HG03045 (cell line): ENCODE measurements at regions not wholly inside any gene's neighbourhood (a gene's known extent, or its start where the extent isn't known, plus 50 kb on each side); places are given as distances from the start of the nearest gene placed in this dataset.

ENCODE experiments used
- ATAC-seq: cut with Tn5 transposase; IDR thresholded peaks from one replicate; pipeline ENCODE4 v1.9.1; 2021; ENCODE audit warnings: mild to moderate bottlenecking, moderate library complexity; ENCODE audit not compliant: unreplicated experiment

DNA sequence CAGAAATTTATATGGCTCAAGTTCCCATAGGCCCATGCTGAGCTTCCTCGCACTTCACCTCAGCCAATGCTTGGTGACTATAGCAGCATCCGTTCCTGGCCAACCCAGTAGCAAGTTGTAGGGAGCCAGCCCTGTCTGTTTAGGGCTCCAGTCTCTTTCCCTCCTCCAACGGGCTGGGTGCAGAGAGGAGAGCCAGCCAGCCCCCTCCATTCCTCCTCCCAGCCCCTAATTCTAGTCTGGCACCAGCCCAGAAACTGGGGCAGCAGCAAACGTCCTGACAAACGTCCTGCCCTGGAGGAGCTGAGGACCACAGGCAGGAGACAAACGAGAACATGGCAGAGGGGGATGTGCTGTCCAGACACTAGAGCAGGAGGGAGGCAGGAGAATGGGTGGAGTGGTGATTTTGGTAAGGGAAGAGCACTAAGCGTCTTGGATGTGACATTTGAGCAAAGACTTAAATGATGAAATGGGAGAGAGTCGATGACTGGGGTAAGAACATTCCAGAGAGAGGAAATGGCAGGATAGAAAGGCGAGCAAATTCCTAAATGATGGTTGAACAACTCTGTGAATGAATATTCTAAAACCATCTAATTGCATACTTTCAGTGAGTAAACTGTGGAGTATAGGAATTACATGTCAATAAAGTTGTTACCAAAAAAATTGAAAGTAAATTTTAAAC lies 222.5 kb upstream of the DAPK1 start:
- no peak for ATAC-seq

DNA sequence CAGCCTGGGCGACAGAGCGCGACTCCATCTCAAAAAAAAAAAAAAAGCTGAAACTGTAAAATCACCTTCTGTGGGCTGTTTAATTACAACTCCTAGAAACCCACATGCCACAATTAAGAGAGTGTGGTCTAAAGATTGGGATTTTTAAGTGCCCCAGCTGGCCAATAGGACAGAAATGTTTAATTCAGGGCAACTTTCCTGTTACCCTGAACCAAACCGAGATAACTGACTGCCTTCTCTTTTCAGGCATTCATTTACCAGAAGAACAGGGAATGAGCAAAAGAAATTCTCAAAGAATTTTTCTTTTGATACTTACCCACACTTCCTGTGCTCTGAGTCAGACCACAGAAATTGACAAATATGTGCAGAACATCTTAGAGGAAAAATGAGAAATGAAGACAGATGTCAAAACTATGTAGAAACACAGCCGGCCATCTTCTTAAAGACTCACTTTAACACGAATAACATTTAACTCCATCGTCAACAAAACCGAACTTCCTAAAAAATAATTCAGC lies 221.3 kb upstream of the DAPK1 start:
- no peak for ATAC-seq

DNA sequence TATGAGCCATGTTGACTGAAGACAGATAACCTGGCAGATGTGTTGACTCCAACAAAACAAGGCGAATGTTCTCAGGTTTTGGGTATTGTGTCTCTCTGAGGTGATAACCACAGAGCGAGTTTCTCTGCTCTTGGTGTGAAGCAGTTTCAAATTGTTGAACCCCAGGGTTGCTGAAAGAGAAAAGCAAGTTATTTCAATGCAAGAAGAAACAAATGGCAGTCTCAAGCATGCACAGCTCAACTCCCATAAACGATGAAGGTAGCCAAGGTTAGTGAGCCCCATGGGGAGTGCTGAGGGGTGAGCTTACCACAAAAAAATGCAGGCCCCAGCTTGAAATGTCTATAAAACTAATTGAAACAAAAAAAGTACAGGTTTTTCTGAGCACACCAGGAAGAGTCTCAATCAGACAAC lies 220.8 kb upstream of the DAPK1 start:
- ATAC-seq, result no peak

DNA sequence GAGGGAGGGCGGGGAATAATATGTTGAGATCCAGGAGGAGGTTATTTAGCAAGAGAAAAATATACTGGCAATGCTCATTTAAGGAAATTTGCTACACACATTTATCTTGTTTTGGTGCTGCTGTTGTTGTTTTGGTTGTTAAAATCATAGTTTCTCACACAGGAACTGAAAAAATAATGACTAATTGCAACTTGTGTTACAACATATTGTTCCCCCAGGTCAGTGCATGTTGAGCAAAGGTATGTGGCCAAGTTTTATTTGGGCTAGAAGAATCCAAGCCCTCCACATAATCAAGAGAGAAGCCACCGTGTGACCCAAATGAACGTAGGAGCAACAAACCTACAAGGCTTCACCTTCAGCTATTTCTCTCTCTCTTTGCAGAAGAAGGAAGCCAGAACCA lies 220.3 kb upstream of the DAPK1 start:
- no peak for ATAC-seq

DNA sequence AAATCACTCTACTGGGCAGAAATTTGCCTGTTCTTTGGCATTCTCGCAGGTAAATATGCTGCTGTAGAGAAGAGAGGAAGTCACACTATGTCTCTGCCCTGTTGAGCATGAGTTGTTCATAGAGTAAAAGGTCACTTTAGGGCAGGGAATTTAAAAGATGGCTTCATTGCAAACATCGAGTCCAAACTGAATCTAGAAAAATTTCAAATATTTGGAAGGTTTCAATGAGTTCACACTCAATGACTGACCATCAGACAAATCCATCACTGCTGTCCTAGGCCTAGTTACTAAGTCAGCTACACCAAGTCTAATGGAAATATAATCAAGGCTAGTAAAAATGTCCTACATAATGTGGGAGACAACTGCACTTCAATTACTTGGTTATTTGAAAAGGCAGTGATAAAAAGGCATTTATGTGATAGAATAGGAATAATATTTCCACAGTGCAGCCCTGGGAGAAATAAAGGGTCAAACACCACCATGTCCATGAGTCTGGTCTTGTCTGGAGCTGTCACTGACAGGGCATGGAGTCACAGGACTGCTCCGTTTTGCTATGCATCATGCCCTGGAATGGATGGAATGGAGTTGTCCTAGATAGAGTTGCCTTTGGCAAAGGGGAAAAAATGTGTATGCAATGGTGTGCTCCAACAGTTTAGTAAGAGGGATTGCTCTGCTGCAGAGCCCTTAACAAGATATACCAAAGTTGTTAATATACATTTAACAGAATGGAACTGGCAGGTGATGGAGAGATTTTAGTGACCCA lies 218.5 kb upstream of the DAPK1 start:
- ATAC-seq, result no peak

DNA sequence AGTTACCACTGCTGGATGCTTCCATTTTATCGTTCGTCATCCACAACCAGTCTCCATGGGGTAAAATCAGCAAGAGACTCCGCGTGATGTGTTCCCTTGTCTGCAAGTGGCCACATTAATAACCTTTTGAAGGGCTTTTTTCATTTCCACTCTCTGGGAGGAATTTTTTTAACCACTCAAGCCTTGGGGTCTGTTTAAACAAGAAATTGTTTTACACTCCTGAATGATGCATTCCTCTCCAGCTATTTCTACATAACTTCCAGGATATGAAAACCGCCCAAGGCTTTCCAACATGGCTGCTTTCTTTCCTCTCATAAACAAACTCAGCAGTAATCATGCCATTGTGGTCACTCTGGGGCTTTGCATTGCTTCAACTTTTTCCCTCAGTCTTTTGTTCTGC lies 217.2 kb upstream of the DAPK1 start:
- no peak for ATAC-seq

DNA sequence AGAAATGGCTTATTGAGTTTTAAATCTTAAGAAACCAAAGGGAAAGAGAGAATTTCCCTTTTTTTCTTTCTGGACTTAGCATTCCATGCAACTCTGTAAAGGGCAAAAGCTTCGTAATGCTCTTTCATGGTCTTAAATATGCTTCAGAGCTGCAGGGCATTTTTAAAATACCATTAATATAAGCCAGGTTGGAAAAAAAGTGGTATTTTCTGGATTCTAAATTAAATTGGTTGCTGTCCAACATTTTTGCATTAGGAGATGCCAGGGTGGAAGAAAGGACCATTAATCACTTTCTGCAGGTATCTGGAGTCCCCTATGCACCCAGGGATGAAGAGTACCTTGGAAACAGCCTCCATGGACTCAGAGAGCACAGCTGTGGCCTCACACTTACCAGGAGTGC lies 215.1 kb upstream of the DAPK1 start:
- no peak for ATAC-seq

GRCh38 chr9:87283585-87283984 lies 214.1 kb upstream of the DAPK1 start:
- ATAC-seq, result no peak

- ATAC-seq, result no peak
These were observed 212.3 kb upstream of the DAPK1 start for GRCh38 chr9:87285183-87285850.

- ATAC-seq, result no peak
These were observed 211.2 kb upstream of the DAPK1 start for GRCh38 chr9:87286506-87286905.

GRCh38 chr9:87290241-87291052 lies 207.2 kb upstream of the DAPK1 start:
- ATAC-seq, result no peak

GRCh38 chr9:87292449-87293191 lies 205.0 kb upstream of the DAPK1 start:
- ATAC-seq, result no peak

GRCh38 chr9:87294126-87294525 lies 203.5 kb upstream of the DAPK1 start:
- ATAC-seq, result no peak

GRCh38 chr9:87300915-87301314 lies 196.8 kb upstream of the DAPK1 start:
- no peak for ATAC-seq

GRCh38 chr9:87301371-87301770 lies 196.3 kb upstream of the DAPK1 start:
- ATAC-seq, result no peak

GRCh38 chr9:87305151-87305550 lies 192.5 kb upstream of the DAPK1 start:
- no peak for ATAC-seq

DNA sequence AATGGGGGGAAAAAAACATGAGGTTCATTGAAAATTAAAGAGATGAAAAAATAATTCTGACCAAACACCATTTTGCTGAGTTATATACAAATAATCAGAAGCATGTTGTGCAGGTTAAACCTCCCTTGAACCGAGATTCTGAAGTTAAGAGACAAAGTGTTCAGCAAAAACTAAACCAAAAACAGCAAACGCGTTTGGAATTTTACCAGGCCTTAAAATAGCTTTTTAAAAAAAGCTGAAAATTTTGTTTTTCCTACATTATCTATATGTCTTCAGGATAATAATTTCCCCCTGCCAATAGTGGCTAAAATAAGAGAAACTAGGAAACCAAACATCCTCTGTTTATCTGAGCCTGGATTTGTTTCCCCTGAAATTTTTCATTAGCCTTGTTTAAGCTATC lies 191.7 kb upstream of the DAPK1 start:
- ATAC-seq, result no peak

- no peak for ATAC-seq
These were observed 189.8 kb upstream of the DAPK1 start for GRCh38 chr9:87307848-87308247.

DNA sequence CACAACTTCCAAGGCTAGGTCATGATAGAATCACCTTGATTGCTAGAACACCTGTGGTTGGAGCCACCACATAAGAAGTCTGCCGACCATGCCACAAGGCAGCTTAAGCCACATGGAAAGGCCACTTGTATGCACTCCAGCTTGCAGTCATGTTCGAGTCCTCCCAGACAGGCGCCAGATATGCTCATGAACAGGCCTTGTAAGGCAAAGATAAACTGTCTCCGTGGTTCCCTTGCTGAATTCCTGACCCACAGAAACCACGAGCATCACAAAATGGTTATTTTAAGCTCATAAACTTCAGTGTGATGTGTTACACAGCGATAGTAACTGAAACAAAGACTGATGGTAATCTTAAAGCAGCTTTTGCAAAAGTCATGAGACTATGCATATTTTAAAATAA lies 188.4 kb upstream of the DAPK1 start:
- ATAC-seq, result no peak

GRCh38 chr9:87310827-87311523 lies 186.7 kb upstream of the DAPK1 start:
- no peak for ATAC-seq
